ENCODE measurements at regions not wholly inside any gene's neighbourhood (a gene's known extent, or its start where the extent isn't known, plus 50 kb on each side); places are given as distances from the start of the nearest gene placed in this dataset.

- Histone ChIP-seq H3K4me1 (ENCODE audit: insufficient read depth, insufficient read length) (no peaks in the 10 kb centered on the region), H3K9me3 (ENCODE audit: insufficient read depth, low read length) (no peaks in the 10 kb centered on the region), H3K4me3 (ENCODE audit: insufficient read length, low read depth) (no peak overlapping the region), H3K36me3 (ENCODE audit: insufficient read depth, insufficient read length, low read length) (no peaks in the 10 kb centered on the region), H3K27me3 (ENCODE audit: insufficient read depth, insufficient read length) (no peaks in the 10 kb centered on the region), H3K9ac (ENCODE audit: insufficient read length, low read depth) (no peak overlapping the region)
- no peak for TF ChIP-seq SUZ12 (IDR thresholded peaks at IDR 0.05; ENCODE audit: extremely low read depth, insufficient read depth, insufficient read length)
- no peak for TF ChIP-seq YY1 (IDR thresholded peaks at IDR 0.05; ENCODE audit: insufficient read depth, insufficient read length)
- no peak for TF ChIP-seq ZNF274 (IDR thresholded peaks at IDR 0.05; ENCODE audit: low read depth, low read length)
- no peak for DNase-seq (ENCODE audit: low read depth, low spot score)
Observed at GRCh38 chr15:95269242-95270183, 1038.2 kb downstream of the MCTP2 start.

- Histone ChIP-seq H3K27me3 (ENCODE audit: insufficient read depth, insufficient read length) (no peaks in the 10 kb centered on the region), H3K4me1 (ENCODE audit: insufficient read depth, insufficient read length) (no peaks in the 10 kb centered on the region), H3K36me3 (ENCODE audit: insufficient read depth, insufficient read length, low read length) (no peaks in the 10 kb centered on the region), H3K9me3 (ENCODE audit: insufficient read depth, low read length) (no peaks in the 10 kb centered on the region), H3K4me3 (ENCODE audit: insufficient read length, low read depth) (no peak overlapping the region), H3K9ac (ENCODE audit: insufficient read length, low read depth) (no peak overlapping the region)
- no peak for TF ChIP-seq ZNF274 (IDR thresholded peaks at IDR 0.05; ENCODE audit: low read depth, low read length)
- TF ChIP-seq SUZ12 (IDR thresholded peaks at IDR 0.05; ENCODE audit: extremely low read depth, insufficient read depth, insufficient read length), result no peak
- TF ChIP-seq YY1 (IDR thresholded peaks at IDR 0.05; ENCODE audit: insufficient read depth, insufficient read length), result no peak
- no peak for DNase-seq (ENCODE audit: low read depth, low spot score)
Observed at GRCh38 chr15:95274101-95274500, 1042.7 kb downstream of the MCTP2 start.

- Histone ChIP-seq H3K4me3 (ENCODE audit: insufficient read length, low read depth) (no peak overlapping the region), H3K27me3 (ENCODE audit: insufficient read depth, insufficient read length) (no peaks in the 10 kb centered on the region), H3K9me3 (ENCODE audit: insufficient read depth, low read length) (no peaks in the 10 kb centered on the region), H3K36me3 (ENCODE audit: insufficient read depth, insufficient read length, low read length) (no peaks in the 10 kb centered on the region), H3K9ac (ENCODE audit: insufficient read length, low read depth) (no peak overlapping the region), H3K4me1 (ENCODE audit: insufficient read depth, insufficient read length) (no peaks in the 10 kb centered on the region)
- no peak for DNase-seq (ENCODE audit: low read depth, low spot score)
- TF ChIP-seq ZNF274 (IDR thresholded peaks at IDR 0.05; ENCODE audit: low read depth, low read length) (no peak), SUZ12 (IDR thresholded peaks at IDR 0.05; ENCODE audit: extremely low read depth, insufficient read depth, insufficient read length) (no peak), YY1 (IDR thresholded peaks at IDR 0.05; ENCODE audit: insufficient read depth, insufficient read length) (no peak)
Observed at GRCh38 chr15:95277266-95277665, 1045.9 kb downstream of the MCTP2 start.

- DNase-seq (ENCODE audit: low read depth, low spot score), result no peak
- no peaks in the 10 kb centered on the region for H3K27me3 ChIP-seq (ENCODE audit: insufficient read depth, insufficient read length)
- TF ChIP-seq ZNF274 (IDR thresholded peaks at IDR 0.05; ENCODE audit: low read depth, low read length) (no peak), SUZ12 (IDR thresholded peaks at IDR 0.05; ENCODE audit: extremely low read depth, insufficient read depth, insufficient read length) (no peak), YY1 (IDR thresholded peaks at IDR 0.05; ENCODE audit: insufficient read depth, insufficient read length) (no peak)
- H3K36me3 ChIP-seq (ENCODE audit: insufficient read depth, insufficient read length, low read length), result no peaks in the 10 kb centered on the region
- H3K4me1 ChIP-seq (ENCODE audit: insufficient read depth, insufficient read length), result no peaks in the 10 kb centered on the region
- H3K9ac ChIP-seq (ENCODE audit: insufficient read length, low read depth), result no peak overlapping the region
- no peaks in the 10 kb centered on the region for H3K9me3 ChIP-seq (ENCODE audit: insufficient read depth, low read length)
- H3K4me3 ChIP-seq (ENCODE audit: insufficient read length, low read depth), result no peak overlapping the region
Observed at GRCh38 chr15:95278532-95279245, 1047.3 kb downstream of the MCTP2 start.

GRCh38 chr15:95279277-95280019 lies 1048.1 kb downstream of the MCTP2 start:
- H3K36me3 ChIP-seq (ENCODE audit: insufficient read depth, insufficient read length, low read length), result no peaks in the 10 kb centered on the region
- H3K27me3 ChIP-seq (ENCODE audit: insufficient read depth, insufficient read length), result no peaks in the 10 kb centered on the region
- DNase-seq (ENCODE audit: low read depth, low spot score), result no peak
- no peak for TF ChIP-seq SUZ12 (IDR thresholded peaks at IDR 0.05; ENCODE audit: extremely low read depth, insufficient read depth, insufficient read length)
- no peak overlapping the region for H3K4me3 ChIP-seq (ENCODE audit: insufficient read length, low read depth)
- H3K9ac ChIP-seq (ENCODE audit: insufficient read length, low read depth), result no peak overlapping the region
- H3K4me1 ChIP-seq (ENCODE audit: insufficient read depth, insufficient read length), result no peaks in the 10 kb centered on the region
- H3K9me3 ChIP-seq (ENCODE audit: insufficient read depth, low read length), result no peaks in the 10 kb centered on the region

- no peak for DNase-seq (ENCODE audit: low read depth, low spot score)
- no peaks in the 10 kb centered on the region for H3K36me3 ChIP-seq (ENCODE audit: insufficient read depth, insufficient read length, low read length)
- H3K4me1 ChIP-seq (ENCODE audit: insufficient read depth, insufficient read length), result no peaks in the 10 kb centered on the region
- TF ChIP-seq ZNF274 (IDR thresholded peaks at IDR 0.05; ENCODE audit: low read depth, low read length) (no peak), YY1 (IDR thresholded peaks at IDR 0.05; ENCODE audit: insufficient read depth, insufficient read length) (no peak), SUZ12 (IDR thresholded peaks at IDR 0.05; ENCODE audit: extremely low read depth, insufficient read depth, insufficient read length) (no peak)
- no peak overlapping the region for H3K4me3 ChIP-seq (ENCODE audit: insufficient read length, low read depth)
- H3K9me3 ChIP-seq (ENCODE audit: insufficient read depth, low read length), result no peaks in the 10 kb centered on the region
- no peak overlapping the region for H3K9ac ChIP-seq (ENCODE audit: insufficient read length, low read depth)
- H3K27me3 ChIP-seq (ENCODE audit: insufficient read depth, insufficient read length), result no peaks in the 10 kb centered on the region
Observed at GRCh38 chr15:95280711-95281110, 1049.3 kb downstream of the MCTP2 start.
